ENCODE measurements at regions not wholly inside any gene's neighbourhood (a gene's known extent, or its start where the extent isn't known, plus 50 kb on each side); places are given as distances from the start of the nearest gene placed in this dataset.

GRCh38 chr2:5051300-5051699 is 640.9 kb upstream of the SOX11 start:
- no peak for DNase-seq
- H3K9me3 Mint-ChIP-seq (ENCODE audit: insufficient read depth), result peaks cover 32% of the 10 kb centered on the region
- ChIA-PET CTCF (no interaction called here), POLR2A (no interaction called here)
- H3K27ac Mint-ChIP-seq, result no peak overlapping the region
- no peak for ATAC-seq
- no peaks in the 10 kb centered on the region for H3K36me3 Mint-ChIP-seq (ENCODE audit: low read depth)
- no peaks in the 10 kb centered on the region for H3K27me3 Mint-ChIP-seq (ENCODE audit: low read depth)
- H3K4me3 Mint-ChIP-seq, result no peak overlapping the region
- no peaks in the 10 kb centered on the region for H3K4me1 Mint-ChIP-seq (ENCODE audit: low read depth)

GRCh38 chr2:5052905-5053304 is 639.3 kb upstream of the SOX11 start:
- CTCF ChIA-PET, result no interaction called here
- H3K4me3 Mint-ChIP-seq, result no peak overlapping the region
- no peak overlapping the region for H3K27ac Mint-ChIP-seq
- no peak for ATAC-seq
- no peak for DNase-seq
- H3K36me3 Mint-ChIP-seq (ENCODE audit: low read depth), result no peaks in the 10 kb centered on the region
- H3K27me3 Mint-ChIP-seq (ENCODE audit: low read depth), result no peaks in the 10 kb centered on the region
- POLR2A ChIA-PET, result no interaction called here
- no peaks in the 10 kb centered on the region for H3K4me1 Mint-ChIP-seq (ENCODE audit: low read depth)
- H3K9me3 Mint-ChIP-seq (ENCODE audit: insufficient read depth), result peaks cover 22% of the 10 kb centered on the region

GRCh38 chr2:5057891-5058351 is 634.3 kb upstream of the SOX11 start:
- Mint-ChIP-seq H3K27ac (no peak overlapping the region), H3K36me3 (ENCODE audit: low read depth) (no peaks in the 10 kb centered on the region), H3K4me3 (no peak overlapping the region), H3K4me1 (ENCODE audit: low read depth) (no peaks in the 10 kb centered on the region), H3K27me3 (ENCODE audit: low read depth) (no peaks in the 10 kb centered on the region), H3K9me3 (ENCODE audit: insufficient read depth) (peaks cover 13% of the 10 kb centered on the region)
- no peak for ATAC-seq
- POLR2A ChIA-PET, result no interaction called here
- CTCF ChIA-PET, result no interaction called here
- DNase-seq, result no peak

- ATAC-seq, result no peak
- H3K36me3 Mint-ChIP-seq (ENCODE audit: low read depth), result no peaks in the 10 kb centered on the region
- CTCF ChIA-PET, result no interaction called here
- no peak for DNase-seq
- no peak overlapping the region for H3K4me3 Mint-ChIP-seq
- POLR2A ChIA-PET, result no interaction called here
- H3K27me3 Mint-ChIP-seq (ENCODE audit: low read depth), result no peaks in the 10 kb centered on the region
- H3K27ac Mint-ChIP-seq, result no peak overlapping the region
- no peaks in the 10 kb centered on the region for H3K4me1 Mint-ChIP-seq (ENCODE audit: low read depth)
- H3K9me3 Mint-ChIP-seq (ENCODE audit: insufficient read depth), result peaks cover 9% of the 10 kb centered on the region
Observed at GRCh38 chr2:5060956-5061355, 631.2 kb upstream of the SOX11 start.

- Mint-ChIP-seq H3K4me1 (ENCODE audit: low read depth) (no peaks in the 10 kb centered on the region), H3K36me3 (ENCODE audit: low read depth) (no peaks in the 10 kb centered on the region), H3K27me3 (ENCODE audit: low read depth) (no peaks in the 10 kb centered on the region), H3K27ac (no peak overlapping the region), H3K9me3 (ENCODE audit: insufficient read depth) (peaks cover 14% of the 10 kb centered on the region), H3K4me3 (no peak overlapping the region)
- ATAC-seq (no peak), DNase-seq (no peak)
- CTCF ChIA-PET, result no interaction called here
- POLR2A ChIA-PET, result no interaction called here
Observed at GRCh38 chr2:5064687-5065086, 627.5 kb upstream of the SOX11 start.

GRCh38 chr2:5067816-5068215 is 624.4 kb upstream of the SOX11 start:
- Mint-ChIP-seq H3K4me1 (ENCODE audit: low read depth) (no peaks in the 10 kb centered on the region), H3K36me3 (ENCODE audit: low read depth) (no peaks in the 10 kb centered on the region), H3K4me3 (no peak overlapping the region), H3K9me3 (ENCODE audit: insufficient read depth) (peaks cover 19% of the 10 kb centered on the region), H3K27me3 (ENCODE audit: low read depth) (no peaks in the 10 kb centered on the region), H3K27ac (no peak overlapping the region)
- POLR2A ChIA-PET, result no interaction called here
- ATAC-seq, result no peak
- no peak for DNase-seq
- CTCF ChIA-PET, result no interaction called here

- POLR2A ChIA-PET, result no interaction called here
Observed at GRCh38 chr2:5070257-5070656, 621.9 kb upstream of the SOX11 start.

GRCh38 chr2:5074733-5075132 is 617.5 kb upstream of the SOX11 start:
- ChIA-PET CTCF (no interaction called here), POLR2A (no interaction called here)
- DNase-seq (no peak), ATAC-seq (no peak)
- Mint-ChIP-seq H3K36me3 (ENCODE audit: low read depth) (no peaks in the 10 kb centered on the region), H3K4me1 (ENCODE audit: low read depth) (no peaks in the 10 kb centered on the region), H3K27ac (no peak overlapping the region), H3K9me3 (ENCODE audit: insufficient read depth) (peaks cover 31% of the 10 kb centered on the region), H3K27me3 (ENCODE audit: low read depth) (no peaks in the 10 kb centered on the region), H3K4me3 (no peak overlapping the region)

More at GRCh38 chr2:5070257-5070656, 621.9 kb upstream of the SOX11 start:
- Mint-ChIP-seq H3K27ac (no peak overlapping the region), H3K4me3 (no peak overlapping the region), H3K27me3 (ENCODE audit: low read depth) (no peaks in the 10 kb centered on the region), H3K4me1 (ENCODE audit: low read depth) (no peaks in the 10 kb centered on the region), H3K9me3 (ENCODE audit: insufficient read depth) (peaks cover 25% of the 10 kb centered on the region), H3K36me3 (ENCODE audit: low read depth) (no peaks in the 10 kb centered on the region)
- no peak for DNase-seq
- CTCF ChIA-PET, result no interaction called here
- ATAC-seq, result no peak

- POLR2A ChIA-PET, result no interaction called here
- Mint-ChIP-seq H3K9me3 (ENCODE audit: insufficient read depth) (peaks cover 27% of the 10 kb centered on the region), H3K27me3 (ENCODE audit: low read depth) (no peaks in the 10 kb centered on the region), H3K4me1 (ENCODE audit: low read depth) (no peaks in the 10 kb centered on the region), H3K36me3 (ENCODE audit: low read depth) (no peaks in the 10 kb centered on the region), H3K4me3 (no peak overlapping the region), H3K27ac (no peak overlapping the region)
- CTCF ChIA-PET, result no interaction called here
- ATAC-seq, result no peak
- DNase-seq, result no peak
Observed at GRCh38 chr2:5076599-5076998, 615.6 kb upstream of the SOX11 start.

GRCh38 chr2:5077479-5078089 is 614.6 kb upstream of the SOX11 start:
- peaks cover 27% of the 10 kb centered on the region for H3K9me3 Mint-ChIP-seq (ENCODE audit: insufficient read depth)
- ATAC-seq (no peak), DNase-seq (no peak)
- ChIA-PET CTCF (no interaction called here), POLR2A (no interaction called here)
- no peaks in the 10 kb centered on the region for H3K4me1 Mint-ChIP-seq (ENCODE audit: low read depth)
- H3K4me3 Mint-ChIP-seq, result no peak overlapping the region
- no peaks in the 10 kb centered on the region for H3K27me3 Mint-ChIP-seq (ENCODE audit: low read depth)
- no peak overlapping the region for H3K27ac Mint-ChIP-seq
- H3K36me3 Mint-ChIP-seq (ENCODE audit: low read depth), result no peaks in the 10 kb centered on the region

- H3K9me3 Mint-ChIP-seq (ENCODE audit: insufficient read depth), result peaks cover 23% of the 10 kb centered on the region
- POLR2A ChIA-PET, result no interaction called here
- ATAC-seq, result no peak
Observed at GRCh38 chr2:5083402-5083801, 608.8 kb upstream of the SOX11 start.

GRCh38 chr2:5089409-5089808 is 602.8 kb upstream of the SOX11 start:
- H3K4me1 Mint-ChIP-seq (ENCODE audit: low read depth), result no peaks in the 10 kb centered on the region
- ATAC-seq, result no peak
- no peak for DNase-seq
- CTCF ChIA-PET, result no interaction called here
- no peaks in the 10 kb centered on the region for H3K27me3 Mint-ChIP-seq (ENCODE audit: low read depth)
- H3K36me3 Mint-ChIP-seq (ENCODE audit: low read depth), result no peaks in the 10 kb centered on the region
- POLR2A ChIA-PET, result no interaction called here
- peaks cover 26% of the 10 kb centered on the region for H3K9me3 Mint-ChIP-seq (ENCODE audit: insufficient read depth)
- H3K27ac Mint-ChIP-seq, result no peak overlapping the region
- H3K4me3 Mint-ChIP-seq, result no peak overlapping the region

More at GRCh38 chr2:5083402-5083801, 608.8 kb upstream of the SOX11 start:
- CTCF ChIA-PET, result no interaction called here
- Mint-ChIP-seq H3K27ac (no peak overlapping the region), H3K4me3 (no peak overlapping the region), H3K36me3 (ENCODE audit: low read depth) (no peaks in the 10 kb centered on the region), H3K4me1 (ENCODE audit: low read depth) (no peaks in the 10 kb centered on the region), H3K27me3 (ENCODE audit: low read depth) (no peaks in the 10 kb centered on the region)
- no peak for DNase-seq

GRCh38 chr2:5093056-5093455 is 599.1 kb upstream of the SOX11 start:
- POLR2A ChIA-PET, result no interaction called here
- no peaks in the 10 kb centered on the region for H3K4me1 Mint-ChIP-seq (ENCODE audit: low read depth)
- DNase-seq, result no peak
- H3K9me3 Mint-ChIP-seq (ENCODE audit: insufficient read depth), result peaks cover 29% of the 10 kb centered on the region
- no peak for ATAC-seq
- H3K4me3 Mint-ChIP-seq, result no peak overlapping the region
- H3K27ac Mint-ChIP-seq, result no peak overlapping the region
- CTCF ChIA-PET, result no interaction called here
- no peaks in the 10 kb centered on the region for H3K36me3 Mint-ChIP-seq (ENCODE audit: low read depth)
- no peaks in the 10 kb centered on the region for H3K27me3 Mint-ChIP-seq (ENCODE audit: low read depth)
